Endothelial cell of umbilical vein (primary cell): ENCODE measurements at regions not wholly inside any gene's neighbourhood (a gene's known extent, or its start where the extent isn't known, plus 50 kb on each side); places are given as distances from the start of the nearest gene placed in this dataset.

Experiments
- BruUV-seq: library from RNA; stranded (reverse); fragments of 400-500 nt; replicated peaks from 2 replicates; lab custom pipeline; 2021; lab: Mats Ljungman, UMichigan
- CTCF ChIA-PET: fragments of 300-600, 350-600 bp; sonication (Branson Sonifier 250); formaldehyde crosslinking; loops from one replicate; lab custom pipeline; 2021; ENCODE audit warnings: antibody characterized with exemption, inconsistent platforms; lab: Charles Lee
- POLR2A ChIA-PET: fragments of 300-600, 350-600 bp; sonication (Branson Sonifier 250); formaldehyde crosslinking; loops from one replicate; lab custom pipeline; 2021; ENCODE audit warnings: antibody characterized with exemption, inconsistent platforms; lab: Charles Lee
- DNase-seq: peaks from one replicate; pipeline ENCODE4 v3.0.0-alpha.2; 2011; ENCODE audit warnings: low read depth, low spot score
- FAIRE-seq: peaks from 2 replicates; lab custom pipeline; 2011; peaks lifted over from hg19 to GRCh38; lab: Jason Lieb, UNC
- H2AFZ ChIP-seq: 2 replicates; pipeline ENCODE4 v1.6.0; 2012; ENCODE audit warnings: low read depth, low read length, control low read depth, inconsistent platforms
- H3K27ac ChIP-seq: 2 replicates; pipeline ENCODE4 v1.5.1; 2011; ENCODE audit warnings: low read depth, mild to moderate bottlenecking, control low read depth, low read length, moderate library complexity; ENCODE audit not compliant: insufficient read depth
- H3K27me3 ChIP-seq, 2 experiments: 2 replicates each; pipeline versions ENCODE4 v1.6.0 to v1.6.1; 2011; ENCODE audit warnings: low read length in 2 of 2, mixed read lengths in 1 of 2; ENCODE audit not compliant: control insufficient read depth in 2 of 2, insufficient read depth in 2 of 2
- H3K36me3 ChIP-seq, 2 experiments: 2 replicates in 1 of 2; 3 replicates in 1 of 2; pipeline ENCODE4 v1.5.1; 2011; ENCODE audit warnings: low read length in 2 of 2, mild to moderate bottlenecking in 1 of 2, moderate library complexity in 1 of 2; ENCODE audit not compliant: control insufficient read depth in 2 of 2, insufficient read depth in 2 of 2; ENCODE audit errors: extremely low read depth in 1 of 2
- H3K4me1 ChIP-seq: 3 replicates; pipeline ENCODE4 v1.5.1; 2011; ENCODE audit warnings: mild to moderate bottlenecking, low read length; ENCODE audit not compliant: control insufficient read depth, insufficient read depth; ENCODE audit errors: extremely low read depth
- H3K4me2 ChIP-seq: 2 replicates; pipeline ENCODE4 v1.6.1; 2011; ENCODE audit warnings: low read length, control low read depth, mixed read lengths; ENCODE audit not compliant: insufficient read depth
- H3K4me3 ChIP-seq, 3 experiments: fragments of 200-600 bp in 1 of 3; sonication (generic), shearing (Covaris generic) in 1 of 3; replicated peaks in 1 of 3; 2 replicates each; pipeline ENCODE4 v1.5.1; 2011 to 2016; ENCODE audit warnings: control low read depth in 3 of 3, low read length in 3 of 3, mild to moderate bottlenecking in 2 of 3, inconsistent platforms in 1 of 3, low read depth in 1 of 3, moderate library complexity in 1 of 3; ENCODE audit not compliant: insufficient read depth in 1 of 3
- H3K79me2 ChIP-seq: 2 replicates; pipeline ENCODE4 v1.6.0; 2012; ENCODE audit warnings: low read length, inconsistent platforms; ENCODE audit not compliant: control insufficient read depth, insufficient read depth
- H3K9ac ChIP-seq: replicated peaks from 2 replicates; pipeline ENCODE3; 2011; ENCODE audit warnings: low read length, control low read depth; ENCODE audit not compliant: insufficient read depth; ENCODE audit errors: extremely low read depth
- H3K9me1 ChIP-seq: replicated peaks from 3 replicates; pipeline ENCODE4 v1.6.0; 2011; ENCODE audit warnings: mild to moderate bottlenecking, low read length; ENCODE audit not compliant: control insufficient read depth, insufficient read depth; ENCODE audit errors: extremely low read depth
- H3K9me3 ChIP-seq: replicated peaks from 2 replicates; pipeline ENCODE4 v1.5.1; 2012; ENCODE audit warnings: low read length, inconsistent platforms; ENCODE audit not compliant: control insufficient read depth, insufficient read depth
- H4K20me1 ChIP-seq: replicated peaks from 2 replicates; pipeline ENCODE3; 2011; ENCODE audit warnings: mild to moderate bottlenecking, low read length; ENCODE audit not compliant: control insufficient read depth, insufficient read depth; ENCODE audit errors: extremely low read depth
- EZH2 ChIP-seq: IDR thresholded peaks from 2 replicates; pipeline ENCODE4 v1.6.1; 2012; ENCODE audit warnings: borderline replicate concordance, low read depth, mild to moderate bottlenecking, moderate library complexity, low read length, inconsistent platforms; ENCODE audit not compliant: severe bottlenecking
- FOS ChIP-seq: IDR thresholded peaks from 2 replicates; pipeline ENCODE4 v1.6.1; 2011; ENCODE audit warnings: mild to moderate bottlenecking, low read length, moderate library complexity, borderline replicate concordance; ENCODE audit not compliant: insufficient read depth
- GATA2 ChIP-seq: IDR thresholded peaks from 2 replicates; pipeline ENCODE4 v1.7.0; 2011; ENCODE audit warnings: low read depth, mild to moderate bottlenecking, moderate library complexity, mixed read lengths, low read length; ENCODE audit not compliant: insufficient read length, insufficient read depth
- JUN ChIP-seq: IDR thresholded peaks from 2 replicates; pipeline ENCODE4 v1.6.1; 2011; ENCODE audit warnings: borderline replicate concordance, low read depth; ENCODE audit not compliant: insufficient read length, insufficient read depth
- MYC ChIP-seq: IDR thresholded peaks from one replicate; pipeline ENCODE4 v1.6.1; 2011; ENCODE audit warnings: mild to moderate bottlenecking, low read depth, low read length
- POLR2A ChIP-seq: IDR thresholded peaks from 2 replicates; pipeline ENCODE4 v1.6.1; 2012; ENCODE audit warnings: low read depth, mild to moderate bottlenecking, control low read depth, low read length
- POLR2AphosphoS5 ChIP-seq: IDR thresholded peaks from 2 replicates; pipeline ENCODE4 v1.6.1; 2012; ENCODE audit warnings: low read depth, mild to moderate bottlenecking, control low read depth, low read length, moderate library complexity; ENCODE audit not compliant: insufficient read depth
- dilution Hi-C: fragments of 300-500 bp; cut with MboI; formaldehyde crosslinking; loops from one replicate; pipeline ENCODE4 v1.15.0; 2019; ENCODE audit warnings: low sequenced_read_pairs; ENCODE audit not compliant: extremely low pct_ligation_motif_present
- intact Hi-C: fragments of 100-400 bp; cut with micrococcal nuclease; formaldehyde crosslinking; loops from one replicate; pipeline ENCODE4 v1.10.0; 2022
- TF ChIP-seq, protein P1 (sequence below), 2 donors: IDR thresholded peaks; 1 replicate in 1 of 2; 2 replicates in 1 of 2; pipeline ENCODE4 v1.5.1; 2011; ENCODE audit warnings: low read length in 2 of 2, mild to moderate bottlenecking in 2 of 2, moderate library complexity in 2 of 2, control low read depth in 1 of 2, inconsistent platforms in 1 of 2, low read depth in 1 of 2; ENCODE audit not compliant: insufficient read depth in 1 of 2; ENCODE audit errors: extremely low read depth in 1 of 2
- TF ChIP-seq, protein P2 (sequence below): IDR thresholded peaks from 2 replicates; pipeline ENCODE4 v1.6.1; 2011; ENCODE audit not compliant: insufficient read depth, insufficient read length

- Histone ChIP-seq H3K9me3 (no peaks in the 10 kb centered on the region), H3K9me1 (no peaks in the 10 kb centered on the region), H3K9ac (no peak overlapping the region), H3K27ac (no peak overlapping the region), H4K20me1 (no peaks in the 10 kb centered on the region), H3K36me3 (no peaks in the 10 kb centered on the region), H3K4me3 (no peak overlapping the region), H3K4me1 (no peaks in the 10 kb centered on the region), H3K27me3 (no peaks in the 10 kb centered on the region), H2AFZ (no peak overlapping the region), H3K79me2 (no peaks in the 10 kb centered on the region), H3K4me2 (no peak overlapping the region)
- ChIA-PET CTCF (no interaction called here), POLR2A (no interaction called here)
- FAIRE-seq (no peak), DNase-seq (no peak)
- BruUV-seq = no TSS peak
- intact Hi-C loops = no loop called here
- TF ChIP-seq, protein P1, sequence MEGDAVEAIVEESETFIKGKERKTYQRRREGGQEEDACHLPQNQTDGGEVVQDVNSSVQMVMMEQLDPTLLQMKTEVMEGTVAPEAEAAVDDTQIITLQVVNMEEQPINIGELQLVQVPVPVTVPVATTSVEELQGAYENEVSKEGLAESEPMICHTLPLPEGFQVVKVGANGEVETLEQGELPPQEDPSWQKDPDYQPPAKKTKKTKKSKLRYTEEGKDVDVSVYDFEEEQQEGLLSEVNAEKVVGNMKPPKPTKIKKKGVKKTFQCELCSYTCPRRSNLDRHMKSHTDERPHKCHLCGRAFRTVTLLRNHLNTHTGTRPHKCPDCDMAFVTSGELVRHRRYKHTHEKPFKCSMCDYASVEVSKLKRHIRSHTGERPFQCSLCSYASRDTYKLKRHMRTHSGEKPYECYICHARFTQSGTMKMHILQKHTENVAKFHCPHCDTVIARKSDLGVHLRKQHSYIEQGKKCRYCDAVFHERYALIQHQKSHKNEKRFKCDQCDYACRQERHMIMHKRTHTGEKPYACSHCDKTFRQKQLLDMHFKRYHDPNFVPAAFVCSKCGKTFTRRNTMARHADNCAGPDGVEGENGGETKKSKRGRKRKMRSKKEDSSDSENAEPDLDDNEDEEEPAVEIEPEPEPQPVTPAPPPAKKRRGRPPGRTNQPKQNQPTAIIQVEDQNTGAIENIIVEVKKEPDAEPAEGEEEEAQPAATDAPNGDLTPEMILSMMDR (IDR thresholded peaks at IDR 0.05; ENCODE audit: extremely low read depth in 1 of 2, insufficient read depth in 1 of 2, low read depth in 1 of 2, low read length in 2 of 2) = no peak
- TF ChIP-seq, protein P2, sequence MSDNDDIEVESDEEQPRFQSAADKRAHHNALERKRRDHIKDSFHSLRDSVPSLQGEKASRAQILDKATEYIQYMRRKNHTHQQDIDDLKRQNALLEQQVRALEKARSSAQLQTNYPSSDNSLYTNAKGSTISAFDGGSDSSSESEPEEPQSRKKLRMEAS = no peak
- TF ChIP-seq EZH2 (no peak), FOS (no peak), POLR2A (no peak), JUN (no peak), MYC (no peak), GATA2 (no peak), POLR2AphosphoS5 (no peak)
- dilution Hi-C loops = no loop called here
These were observed 680.5 kb upstream of the NOVA1 start for GRCh38 chr14:27278341-27278740.
